Thoracic aorta (tissue), 2 donors: ENCODE measurements at regions not wholly inside any gene's neighbourhood (a gene's known extent, or its start where the extent isn't known, plus 50 kb on each side); places are given as distances from the start of the nearest gene placed in this dataset.

Source experiments
- ATAC-seq: fragments of 150-250 bp; one replicate; pipeline ENCODE4 v1.8.0; 2017; ENCODE audit warnings: low read depth; ENCODE audit not compliant: insufficient number of reproducible peaks, low FRiP score
- DNase-seq: peaks from one replicate; pipeline ENCODE4 v3.0.0-alpha.2; 2020; ENCODE audit warnings: low spot score
- H3K27ac ChIP-seq, 2 donors: fragments of 200-600 bp; sonication (generic); 1 replicate in 1 of 2; 2 replicates in 1 of 2; pipeline ENCODE4 v1.5.1; 2016; ENCODE audit warnings: mild to moderate bottlenecking in 2 of 2, moderate library complexity in 2 of 2
- H3K27me3 ChIP-seq: fragments of 200-600 bp; sonication (generic); replicated peaks from 2 replicates; pipeline ENCODE4 v1.6.0; 2016; ENCODE audit warnings: mild to moderate bottlenecking; ENCODE audit not compliant: insufficient read depth
- H3K36me3 ChIP-seq: fragments of 200-600 bp; sonication (generic); one replicate; pipeline ENCODE4 v1.5.1; 2016
- H3K4me1 ChIP-seq, 2 donors: fragments of 200-600 bp; sonication (generic); 1 replicate in 1 of 2; 2 replicates in 1 of 2; pipeline versions ENCODE4 v1.5.1 to v1.6.0; 2016; ENCODE audit warnings: low read depth in 2 of 2, mild to moderate bottlenecking in 1 of 2; ENCODE audit not compliant: control insufficient read depth in 1 of 2
- H3K4me3 ChIP-seq: fragments of 200-600 bp; sonication (generic); 2 replicates; pipeline ENCODE4 v1.5.1; 2016; ENCODE audit warnings: mild to moderate bottlenecking
- H3K9me3 ChIP-seq: fragments of 200-600 bp; sonication (generic); 2 replicates; pipeline ENCODE4 v1.5.1; 2016
- CTCF ChIP-seq: fragments of 200-600 bp; sonication (generic); IDR thresholded peaks from one replicate; pipeline ENCODE4 v1.5.1; 2019; ENCODE audit warnings: antibody characterized with exemption

DNA sequence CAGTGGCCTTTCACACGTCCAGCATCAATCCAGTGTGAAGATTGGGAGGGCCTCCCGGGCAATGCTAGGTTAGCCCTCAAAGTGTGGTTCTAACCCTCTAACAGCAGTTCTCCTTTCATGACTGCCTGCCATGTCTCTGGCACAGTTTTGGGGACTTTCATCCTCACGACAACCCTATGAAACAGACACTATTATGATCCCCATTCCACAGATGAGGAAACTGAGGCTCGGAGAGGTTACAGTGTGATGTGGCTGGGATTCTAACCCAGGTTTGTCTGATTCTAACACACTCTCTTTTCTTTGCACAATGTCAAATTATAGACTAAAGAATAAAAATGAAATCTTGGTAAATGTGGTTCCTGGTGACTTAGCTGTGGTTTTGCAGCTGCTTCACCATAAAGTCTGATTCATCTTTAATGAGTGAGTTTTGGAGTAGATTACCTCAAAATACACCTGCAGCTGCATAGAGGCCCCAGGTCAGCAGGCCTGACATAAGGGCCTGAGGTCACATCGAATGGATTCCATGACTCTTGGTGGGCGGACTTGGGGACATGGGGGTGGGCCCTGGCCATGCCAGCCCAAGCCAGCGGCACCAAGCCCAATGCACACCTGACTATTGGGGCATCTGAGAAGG is 214.4 kb downstream of the GLI2 start:
- ATAC-seq, result no peak
- Histone ChIP-seq H3K4me3 (no peak overlapping the region), H3K27me3 (no peaks in the 10 kb centered on the region), H3K4me1 (peaks cover 0 to 4% of the 10 kb centered on the region in 2 donors), H3K9me3 (no peaks in the 10 kb centered on the region), H3K36me3 (no peaks in the 10 kb centered on the region), H3K27ac (no peak overlapping the region)
- no peak for DNase-seq
- no peak for TF ChIP-seq CTCF

DNA sequence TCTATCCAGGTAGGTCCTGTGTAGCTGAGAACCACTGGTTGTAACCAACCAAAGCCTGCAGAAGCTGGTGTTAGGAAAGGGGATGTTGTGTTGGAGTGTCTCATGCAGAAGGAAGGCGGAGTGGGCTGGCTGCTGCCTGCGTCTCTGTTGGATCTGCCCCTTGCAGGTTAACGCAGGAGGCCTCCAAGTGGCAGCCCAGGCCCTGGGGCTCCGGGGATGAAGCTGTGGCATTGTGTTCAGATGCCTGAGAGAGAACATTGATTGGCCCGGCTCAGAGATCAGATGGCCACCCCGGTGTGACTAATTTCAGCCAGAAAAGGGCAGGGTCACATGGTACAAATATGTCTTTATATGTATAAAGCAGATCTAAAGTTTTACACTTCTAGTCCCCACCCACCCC is 216.0 kb downstream of the GLI2 start:
- TF ChIP-seq CTCF, result no peak
- Histone ChIP-seq H3K4me1 (no peaks in the 10 kb centered on the region), H3K27ac (no peak overlapping the region), H3K4me3 (no peak overlapping the region), H3K27me3 (no peaks in the 10 kb centered on the region), H3K36me3 (no peaks in the 10 kb centered on the region), H3K9me3 (no peaks in the 10 kb centered on the region)
- DNase-seq (no peak), ATAC-seq (no peak)

DNA sequence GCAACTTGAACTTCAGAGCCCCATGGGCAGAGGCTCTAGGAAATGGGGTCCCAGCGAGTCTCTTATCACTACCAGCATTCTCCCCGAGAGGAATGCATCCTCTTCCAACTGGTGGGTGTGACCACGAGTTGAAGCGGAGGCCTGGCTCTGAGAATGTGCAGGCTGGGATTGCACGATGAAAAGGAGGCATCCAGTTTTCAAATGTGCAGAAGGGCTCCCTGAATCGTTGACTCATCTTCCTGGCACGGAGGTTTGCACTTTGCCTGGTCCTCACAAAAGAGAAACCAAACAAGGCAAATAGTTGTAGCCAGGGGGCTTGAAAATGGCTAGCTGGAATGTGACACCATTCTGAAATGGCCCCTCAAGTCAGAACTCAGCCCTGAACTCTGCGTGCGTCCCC is 216.7 kb downstream of the GLI2 start:
- no peak overlapping the region for H3K4me3 ChIP-seq
- H3K36me3 ChIP-seq, result no peaks in the 10 kb centered on the region
- H3K4me1 ChIP-seq, result no peaks in the 10 kb centered on the region
- DNase-seq (no peak), ATAC-seq (no peak)
- H3K27ac ChIP-seq, result no peak overlapping the region
- no peak for TF ChIP-seq CTCF
- H3K9me3 ChIP-seq, result no peaks in the 10 kb centered on the region
- no peaks in the 10 kb centered on the region for H3K27me3 ChIP-seq

DNA sequence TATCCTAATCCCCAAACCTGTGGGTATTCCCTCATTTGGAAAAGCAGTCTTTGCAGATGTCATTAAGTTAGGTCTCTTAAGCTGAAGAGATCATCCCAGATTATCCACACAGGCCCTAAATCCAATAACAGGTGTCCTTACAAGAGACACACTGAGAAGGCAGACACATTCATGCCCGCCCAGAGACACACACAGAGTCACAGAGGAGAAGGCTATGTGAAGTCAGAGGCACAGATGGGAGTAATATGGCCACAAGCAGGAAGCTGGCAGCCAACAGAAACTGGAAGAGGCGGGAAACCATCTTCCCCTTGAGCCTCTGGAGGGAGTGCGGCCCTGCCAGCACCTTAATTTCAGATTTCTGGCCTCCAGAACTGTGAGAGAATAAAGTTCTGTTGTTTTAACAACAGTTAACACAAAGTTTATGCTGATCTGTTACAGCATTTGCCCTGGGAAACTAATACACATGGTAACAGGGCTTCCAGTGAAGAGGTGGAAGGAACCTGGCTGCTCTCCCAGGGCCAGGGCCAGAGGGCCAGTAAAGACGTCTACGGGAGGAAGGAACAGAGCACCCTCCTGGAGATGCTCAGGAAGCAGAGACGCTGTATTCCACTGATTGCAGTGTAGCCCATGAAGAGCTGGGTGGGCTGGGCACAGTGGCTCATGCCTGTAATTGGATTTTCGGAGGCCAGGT is 217.5 kb downstream of the GLI2 start:
- H3K36me3 ChIP-seq, result no peaks in the 10 kb centered on the region
- ATAC-seq (no peak), DNase-seq (no peak)
- H3K9me3 ChIP-seq, result no peaks in the 10 kb centered on the region
- H3K4me3 ChIP-seq, result no peak overlapping the region
- H3K27ac ChIP-seq, result no peak overlapping the region
- H3K27me3 ChIP-seq, result no peaks in the 10 kb centered on the region
- H3K4me1 ChIP-seq, result no peaks in the 10 kb centered on the region
- no peak for TF ChIP-seq CTCF

- Histone ChIP-seq H3K27me3 (no peaks in the 10 kb centered on the region), H3K36me3 (no peaks in the 10 kb centered on the region), H3K4me1 (no peaks in the 10 kb centered on the region), H3K9me3 (no peaks in the 10 kb centered on the region), H3K4me3 (no peak overlapping the region), H3K27ac (no peak overlapping the region)
- TF ChIP-seq CTCF, result no peak
- ATAC-seq (no peak), DNase-seq (no peak)
Observed at GRCh38 chr2:120953843-120954584, 218.3 kb downstream of the GLI2 start.
